HepG2 (cell line): ENCODE measurements at regions not wholly inside any gene's neighbourhood (a gene's known extent, or its start where the extent isn't known, plus 50 kb on each side); places are given as distances from the start of the nearest gene placed in this dataset.

Source experiments
- ATAC-seq: fragments of 200-7000 bp; cut with Tn5 transposase; 3 replicates; pipeline ENCODE4 v1.9.1; 2020; ENCODE audit warnings: mild to moderate bottlenecking, moderate library complexity
- BruUV-seq: library from RNA; stranded (reverse); fragments of 400-500 nt; replicated peaks from 2 replicates; lab custom pipeline; 2021; lab: Mats Ljungman, UMichigan
- CTCF ChIA-PET: fragments of 300-600 bp; formaldehyde crosslinking; extraction: SDS; loops from one replicate; lab custom pipeline; 2021; ENCODE audit warnings: low total read pairs, inconsistent platforms, low intra/inter-chr PET ratio; lab: Yijun Ruan, JAX
- POLR2A ChIA-PET: fragments of 350-600 bp; sonication (Branson Sonifier 250); formaldehyde crosslinking; loops from one replicate; lab custom pipeline; 2020; ENCODE audit warnings: antibody characterized with exemption, inconsistent platforms; lab: Yijun Ruan, JAX
- DNase-seq: peaks from one replicate; pipeline ENCODE4 v3.0.0-alpha.2; 2015; ENCODE audit warnings: low spot score
- FAIRE-seq: peaks from 3 replicates; lab custom pipeline; 2011; peaks lifted over from hg19 to GRCh38; lab: Jason Lieb, UNC
- H2AFZ ChIP-seq: one replicate; pipeline ENCODE4 v1.6.1; 2011; ENCODE audit warnings: low read length, inconsistent platforms
- H3K27ac ChIP-seq: fragments of 300-600 bp; 3 replicates; pipeline ENCODE4 v1.8.0; 2011; ENCODE audit warnings: mixed run types, mild to moderate bottlenecking, mixed read lengths, low read length, inconsistent platforms; ENCODE audit not compliant: insufficient read depth; ENCODE audit errors: extremely low read length
- H3K27me3 ChIP-seq, 2 experiments: fragments of 200-600 bp in 1 of 2; 2 replicates in 1 of 2; 3 replicates in 1 of 2; pipeline versions ENCODE4 v1.6.0 to v1.8.0; 2011; ENCODE audit warnings: low read length in 2 of 2, mild to moderate bottlenecking in 2 of 2, moderate library complexity in 2 of 2, inconsistent platforms in 1 of 2; ENCODE audit not compliant: insufficient read depth in 2 of 2, control insufficient read depth in 1 of 2
- H3K36me3 ChIP-seq, 2 experiments: fragments of 200-600 bp in 1 of 2; replicated peaks in 1 of 2; 2 replicates in 1 of 2; 3 replicates in 1 of 2; pipeline versions ENCODE4 v1.5.1 to v1.8.0; 2011; ENCODE audit warnings: low read length in 2 of 2, inconsistent platforms in 1 of 2; ENCODE audit not compliant: insufficient read depth in 2 of 2, control insufficient read depth in 1 of 2
- H3K4me1 ChIP-seq: 2 replicates; pipeline ENCODE4 v1.5.1; 2012; ENCODE audit warnings: low read length, inconsistent platforms; ENCODE audit not compliant: insufficient read depth
- H3K4me2 ChIP-seq: 2 replicates; pipeline ENCODE4 v1.6.0; 2011; ENCODE audit warnings: low read depth, low read length, inconsistent platforms
- H3K4me3 ChIP-seq, 3 experiments: fragments of 200-600 bp in 1 of 3; sonication (generic), shearing (Covaris generic) in 1 of 3; replicated peaks in 1 of 3; 2 replicates each; pipeline ENCODE4 v1.5.1; 2011 to 2016; ENCODE audit warnings: low read length in 3 of 3, inconsistent platforms in 2 of 3, low read depth in 2 of 3, mild to moderate bottlenecking in 2 of 3, control low read depth in 1 of 3, mixed read lengths in 1 of 3; ENCODE audit not compliant: insufficient read depth in 1 of 3
- H3K79me2 ChIP-seq: one replicate; pipeline ENCODE4 v1.6.1; 2011; ENCODE audit warnings: low read length, inconsistent platforms; ENCODE audit not compliant: insufficient read depth
- H3K9ac ChIP-seq: 2 replicates; pipeline ENCODE4 v1.6.0; 2011; ENCODE audit warnings: mild to moderate bottlenecking, low read depth, low read length, inconsistent platforms; ENCODE audit not compliant: insufficient read depth
- H3K9me3 ChIP-seq: 2 replicates; pipeline ENCODE4 v1.5.1; 2012; ENCODE audit warnings: mild to moderate bottlenecking, low read length
- H4K20me1 ChIP-seq: 2 replicates; pipeline ENCODE4 v1.6.0; 2011; ENCODE audit warnings: inconsistent platforms, mild to moderate bottlenecking, low read length, moderate library complexity; ENCODE audit not compliant: insufficient read depth
- DMTF1 ChIP-seq: sonication (generic); formaldehyde crosslinking; IDR thresholded peaks from 2 replicates; pipeline ENCODE4 v1.4.0; 2020; ENCODE audit warnings: mild to moderate bottlenecking, missing genetic modification reagents
- FOXP1 ChIP-seq, 2 experiments: fragments of 450-650 bp in 1 of 2; IDR thresholded peaks; 2 replicates each; pipeline ENCODE4 v1.6.1; 2017 to 2018; ENCODE audit warnings: antibody characterized with exemption in 1 of 2
- IKZF5 ChIP-seq: IDR thresholded peaks from 2 replicates; pipeline ENCODE4 v1.6.1; 2018; ENCODE audit warnings: missing genetic modification reagents, mild to moderate bottlenecking, missing compliant biosample characterization
- MYC ChIP-seq: sonication (generic); formaldehyde crosslinking; IDR thresholded peaks from 2 replicates; pipeline ENCODE4 v1.9.0; 2021; ENCODE audit warnings: missing genetic modification reagents, borderline replicate concordance
- PRDM10 ChIP-seq: sonication (generic); formaldehyde crosslinking; IDR thresholded peaks from 2 replicates; pipeline ENCODE4 v1.4.0; 2020; ENCODE audit warnings: low read depth, missing genetic modification reagents
- TAF1 ChIP-seq: sonication (generic); formaldehyde crosslinking; IDR thresholded peaks from 2 replicates; pipeline ENCODE4 v1.4.0; 2020; ENCODE audit warnings: missing genetic modification reagents
- TAF15 ChIP-seq: fragments of 200-400 bp; formaldehyde crosslinking; IDR thresholded peaks from one replicate; pipeline ENCODE4 v1.6.1; 2018; ENCODE audit warnings: mild to moderate bottlenecking, low read depth, low read length; ENCODE audit not compliant: poor library complexity, severe bottlenecking
- TARDBP ChIP-seq: sonication (generic); formaldehyde crosslinking; IDR thresholded peaks from 2 replicates; pipeline ENCODE4 v1.8.0; 2022; ENCODE audit warnings: mild to moderate bottlenecking, missing genetic modification reagents
- THYN1 ChIP-seq: sonication (generic); formaldehyde crosslinking; IDR thresholded peaks from 2 replicates; pipeline ENCODE4 v1.8.1; 2023; ENCODE audit warnings: low read depth, mild to moderate bottlenecking, moderate library complexity, missing genetic modification reagents, borderline replicate concordance
- UBTF ChIP-seq: sonication (generic); formaldehyde crosslinking; IDR thresholded peaks from 2 replicates; pipeline ENCODE4 v1.4.0; 2020; ENCODE audit warnings: mild to moderate bottlenecking, missing genetic modification reagents
- ZBTB7A ChIP-seq: sonication (generic); formaldehyde crosslinking; IDR thresholded peaks from 2 replicates; pipeline ENCODE4 v1.8.0; 2022; ENCODE audit warnings: mild to moderate bottlenecking, missing genetic modification reagents
- ZNF263 ChIP-seq: sonication (generic); formaldehyde crosslinking; IDR thresholded peaks from 2 replicates; pipeline ENCODE4 v1.4.0; 2020; ENCODE audit warnings: missing genetic modification reagents
- ZNF501 ChIP-seq: sonication (generic); formaldehyde crosslinking; IDR thresholded peaks from 2 replicates; pipeline ENCODE4 v1.5.1; 2020; ENCODE audit warnings: mild to moderate bottlenecking, moderate library complexity, missing genetic modification reagents
- ZNF570 ChIP-seq: sonication (generic); formaldehyde crosslinking; IDR thresholded peaks from 2 replicates; pipeline ENCODE4 v1.4.0; 2020; ENCODE audit warnings: mild to moderate bottlenecking, missing genetic modification reagents, borderline replicate concordance
- ZNF766 ChIP-seq: sonication (generic); formaldehyde crosslinking; IDR thresholded peaks from 2 replicates; pipeline ENCODE4 v1.5.0; 2020; ENCODE audit warnings: missing genetic modification reagents, borderline replicate concordance
- ZNF782 ChIP-seq: sonication (generic); formaldehyde crosslinking; IDR thresholded peaks from 2 replicates; pipeline ENCODE4 v1.4.0; 2020; ENCODE audit warnings: missing genetic modification reagents, mild to moderate bottlenecking, borderline replicate concordance
- whole genome bisulfite sequencing: methylation state at CpG from one replicate; pipeline ENCODE4 v1.1.6; 2017; ENCODE audit warnings: low lambda C conversion rate; 5-methylcytosine and 5-hydroxymethylcytosine counted together
- in situ Hi-C: cut with HindIII; loops from 2 replicates; pipeline ENCODE4 v1.10.0; 2017; ENCODE audit warnings: low pct_unique_long_range_greater_than_20kb; ENCODE audit not compliant: extremely low pct_ligation_motif_present
- intact Hi-C: fragments of 100-400 bp; cut with micrococcal nuclease; formaldehyde crosslinking; loops from one replicate; pipeline ENCODE4 v1.10.0; 2022; ENCODE audit not compliant: unreplicated experiment

GRCh38 chr1:87428883-87429282 is 100.2 kb downstream of the LMO4 start:
- POLR2A ChIA-PET: interaction anchor here (0.6 kb wide), 1 partner anchor 94 kb away, joined by 3 read pairs; no protein-coding TSS in a partner anchor
- no peak for DNase-seq
- no TSS peak for BruUV-seq
- H3K27ac ChIP-seq: no peak overlapping the region
- CTCF ChIA-PET: no interaction called here
- no peak overlapping the region for H3K4me3 ChIP-seq
- FAIRE-seq: no peak
- H3K27me3 ChIP-seq: no peaks in the 10 kb centered on the region
- WGBS: 53% methylated on average over 8 of the region's 8 CpGs
- no peaks in the 10 kb centered on the region for H4K20me1 ChIP-seq
- H3K9ac ChIP-seq: no peak overlapping the region
- H3K9me3 ChIP-seq: no peaks in the 10 kb centered on the region
- in situ Hi-C loops (no loop called here), intact Hi-C loops (no loop called here)
- no peak for ATAC-seq
- H3K4me1 ChIP-seq: no peaks in the 10 kb centered on the region
- no peaks in the 10 kb centered on the region for H3K79me2 ChIP-seq
- no peak overlapping the region for H3K4me2 ChIP-seq
- H2AFZ ChIP-seq: no peak overlapping the region
- no peaks in the 10 kb centered on the region for H3K36me3 ChIP-seq
- TF ChIP-seq DMTF1 (CRISPR knock-in tag) (no peak), ZNF570 (CRISPR knock-in tag) (no peak), MYC (CRISPR knock-in tag) (no peak), TAF1 (CRISPR knock-in tag) (no peak), PRDM10 (CRISPR knock-in tag) (no peak), THYN1 (CRISPR knock-in tag) (no peak), ZBTB7A (CRISPR knock-in tag) (no peak), ZNF782 (CRISPR knock-in tag) (no peak), TAF15 (no peak), TARDBP (no peak), UBTF (CRISPR knock-in tag) (no peak), ZNF263 (CRISPR knock-in tag) (no peak), FOXP1 (IDR thresholded peaks at IDR 0.05) (no peak), FOXP1 (CRISPR knock-in tag; IDR thresholded peaks at IDR 0.05) (no peak), ZNF766 (CRISPR knock-in tag) (no peak), IKZF5 (CRISPR knock-in tag) (no peak), ZNF501 (CRISPR knock-in tag) (no peak)
